ENCODE measurements at regions not wholly inside any gene's neighbourhood (a gene's known extent, or its start where the extent isn't known, plus 50 kb on each side); places are given as distances from the start of the nearest gene placed in this dataset.
"Not testable (repeated sequence)": the region's sequence is repeated elsewhere in the genome, so short reads cannot be mapped to it uniquely, and the experiment has no call there.

GRCh38 chr22:12601510-12601869, 2926.5 kb upstream of the OR11H1 start:
- not testable (repeated sequence) for H3K4me2 ChIP-seq; H3K9me2 ChIP-seq (replicated peaks; ENCODE audit: insufficient read depth); H4K20me1 ChIP-seq (ENCODE audit: insufficient read depth, poor library complexity, severe bottlenecking); DNase-seq (ENCODE audit: low spot score); H3K36me3 ChIP-seq (replicated peaks; ENCODE audit: insufficient read depth, low read depth); H3K4me3 ChIP-seq; H2AFZ ChIP-seq; H3K27ac ChIP-seq; H3K79me2 ChIP-seq; H3K27me3 ChIP-seq; H3K4me1 ChIP-seq (ENCODE audit: insufficient read depth)
- peaks cover 21% of the 10 kb centered on the region for H3K9me3 ChIP-seq (ENCODE audit: low read depth)
- 84% methylated on average over 16 of the region's 16 CpGs for WGBS (ENCODE audit: low lambda C conversion rate, missing lambda C conversion rate)

GRCh38 chr22:12601870-12602779, 2925.9 kb upstream of the OR11H1 start:
- 89% methylated on average over 74 of the region's 75 CpGs for WGBS (ENCODE audit: low lambda C conversion rate, missing lambda C conversion rate)
- no peak overlapping the region for H3K27ac ChIP-seq
- peaks cover 21% of the 10 kb centered on the region for H3K9me3 ChIP-seq (ENCODE audit: low read depth)
- H3K36me3 ChIP-seq (replicated peaks; ENCODE audit: insufficient read depth, low read depth) = no peaks in the 10 kb centered on the region
- no peaks in the 10 kb centered on the region for H3K4me1 ChIP-seq (ENCODE audit: insufficient read depth)
- TF ChIP-seq EZH2 (IDR thresholded peaks at IDR 0.05; ENCODE audit: borderline replicate concordance) = no peak
- TF ChIP-seq EZH2phosphoT487 (IDR thresholded peaks at IDR 0.05; ENCODE audit: low read depth, severe bottlenecking, unreplicated experiment) = no peak
- no peak for TF ChIP-seq CTCF (IDR thresholded peaks at IDR 0.05; ENCODE audit: poor library complexity)
- H3K4me2 ChIP-seq = no peak overlapping the region
- no peaks in the 10 kb centered on the region for H3K79me2 ChIP-seq
- H2AFZ ChIP-seq = no peak overlapping the region
- H3K9me2 ChIP-seq (replicated peaks; ENCODE audit: insufficient read depth) = no peaks in the 10 kb centered on the region
- H3K4me3 ChIP-seq = no peak overlapping the region
- peak; percentile 9 for DNase-seq (ENCODE audit: low spot score)
- H3K27me3 ChIP-seq = no peaks in the 10 kb centered on the region
- no peaks in the 10 kb centered on the region for H4K20me1 ChIP-seq (ENCODE audit: insufficient read depth, poor library complexity, severe bottlenecking)

- not testable (repeated sequence) for H3K36me3 ChIP-seq (replicated peaks; ENCODE audit: insufficient read depth, low read depth); H3K9me2 ChIP-seq (replicated peaks; ENCODE audit: insufficient read depth); H3K4me2 ChIP-seq; H3K4me1 ChIP-seq (ENCODE audit: insufficient read depth); H3K27ac ChIP-seq; H3K4me3 ChIP-seq; H2AFZ ChIP-seq; DNase-seq (ENCODE audit: low spot score); H4K20me1 ChIP-seq (ENCODE audit: insufficient read depth, poor library complexity, severe bottlenecking); H3K79me2 ChIP-seq; H3K27me3 ChIP-seq
- peaks cover 15% of the 10 kb centered on the region for H3K9me3 ChIP-seq (ENCODE audit: low read depth)
- 66% methylated on average over 6 of the region's 6 CpGs for WGBS (ENCODE audit: low lambda C conversion rate, missing lambda C conversion rate)
Observed at GRCh38 chr22:12603399-12603798, 2924.6 kb upstream of the OR11H1 start.

- not testable (repeated sequence) for H3K4me1 ChIP-seq (ENCODE audit: insufficient read depth); H3K27ac ChIP-seq; H3K4me3 ChIP-seq; H4K20me1 ChIP-seq (ENCODE audit: insufficient read depth, poor library complexity, severe bottlenecking); H3K4me2 ChIP-seq; H3K27me3 ChIP-seq; H3K79me2 ChIP-seq; DNase-seq (ENCODE audit: low spot score); H2AFZ ChIP-seq; H3K36me3 ChIP-seq (replicated peaks; ENCODE audit: insufficient read depth, low read depth); H3K9me2 ChIP-seq (replicated peaks; ENCODE audit: insufficient read depth)
- peaks cover 13% of the 10 kb centered on the region for H3K9me3 ChIP-seq (ENCODE audit: low read depth)
Observed at GRCh38 chr22:12603833-12604232, 2924.2 kb upstream of the OR11H1 start.

GRCh38 chr22:12608454-12608853, 2919.5 kb upstream of the OR11H1 start:
- H3K79me2 ChIP-seq; H4K20me1 ChIP-seq (ENCODE audit: insufficient read depth, poor library complexity, severe bottlenecking); DNase-seq (ENCODE audit: low spot score); H3K4me2 ChIP-seq; H3K4me1 ChIP-seq (ENCODE audit: insufficient read depth); H3K27ac ChIP-seq; H3K36me3 ChIP-seq (replicated peaks; ENCODE audit: insufficient read depth, low read depth); H3K9me2 ChIP-seq (replicated peaks; ENCODE audit: insufficient read depth); H3K27me3 ChIP-seq; H3K4me3 ChIP-seq; H2AFZ ChIP-seq: not testable (repeated sequence)
- H3K9me3 ChIP-seq (ENCODE audit: low read depth) = peaks cover 18% of the 10 kb centered on the region
- 63% methylated on average over 9 of the region's 9 CpGs for WGBS (ENCODE audit: low lambda C conversion rate, missing lambda C conversion rate)
